Naive thymus-derived CD4-positive, alpha-beta T cell (primary cell): ENCODE measurements at regions not wholly inside any gene's neighbourhood (a gene's known extent, or its start where the extent isn't known, plus 50 kb on each side); places are given as distances from the start of the nearest gene placed in this dataset.

Experiments
- ATAC-seq: fragments of 150-1000 bp; cut with Tn5 transposase; 2 replicates; pipeline ENCODE4 v1.10.0; 2021; ENCODE audit warnings: mild to moderate bottlenecking, moderate library complexity
- CTCF ChIA-PET: fragments of 350-600 bp; sonication (Branson Sonifier 250); formaldehyde crosslinking; loops from one replicate; lab custom pipeline; 2021; ENCODE audit warnings: antibody characterized with exemption; lab: Charles Lee
- POLR2A ChIA-PET: fragments of 350-600 bp; sonication (Branson Sonifier 250); formaldehyde crosslinking; loops from one replicate; lab custom pipeline; 2021; ENCODE audit warnings: antibody characterized with exemption, inconsistent platforms; lab: Charles Lee
- DNase-seq, 9 donors: peaks; one replicate each; pipeline versions ENCODE4 v3.0.0 to v3.0.0-alpha.2; 2020 to 2022; ENCODE audit warnings: mixed read lengths in 1 of 9
- H3K27ac ChIP-seq: one replicate; pipeline ENCODE4 v1.7.0; 2013; ENCODE audit warnings: mild to moderate bottlenecking, low read depth, low read length, moderate library complexity
- H3K27me3 ChIP-seq, 2 donors: one replicate each; pipeline ENCODE4 v1.7.0; 2013; ENCODE audit warnings: low read length in 2 of 2, mild to moderate bottlenecking in 2 of 2, moderate library complexity in 2 of 2; ENCODE audit not compliant: control insufficient read depth in 2 of 2, insufficient read depth in 2 of 2
- H3K36me3 ChIP-seq, 3 experiments: 1 replicate in 2 of 3; 2 replicates in 1 of 3; pipeline ENCODE4 v1.7.0; 2013; ENCODE audit warnings: low read length in 3 of 3, mild to moderate bottlenecking in 3 of 3, moderate library complexity in 1 of 3; ENCODE audit not compliant: insufficient read depth in 3 of 3, control insufficient read depth in 2 of 3
- H3K4me1 ChIP-seq, 2 donors: one replicate each; pipeline ENCODE4 v1.7.0; 2013; ENCODE audit warnings: low read length in 2 of 2, mild to moderate bottlenecking in 2 of 2, moderate library complexity in 1 of 2; ENCODE audit not compliant: control insufficient read depth in 2 of 2, insufficient read depth in 2 of 2
- H3K4me3 ChIP-seq: 2 replicates; pipeline ENCODE4 v1.7.0; 2013; ENCODE audit warnings: mild to moderate bottlenecking, low read length
- H3K9me3 ChIP-seq, 3 experiments: 1 replicate in 2 of 3; 2 replicates in 1 of 3; pipeline ENCODE4 v1.7.0; 2013; ENCODE audit warnings: low read length in 3 of 3; ENCODE audit not compliant: control insufficient read depth in 2 of 3
- H3K27ac Mint-ChIP-seq, 9 donors: one replicate each; pipeline ENCODE4 v1.8.0; 2020 to 2022; ENCODE audit warnings: mixed read lengths in 9 of 9, mild to moderate bottlenecking in 8 of 9, moderate library complexity in 5 of 9, inconsistent platforms in 2 of 9
- H3K27me3 Mint-ChIP-seq, 5 donors: one replicate each; pipeline ENCODE4 v1.8.0; 2021 to 2022; ENCODE audit warnings: mixed read lengths in 5 of 5, mild to moderate bottlenecking in 1 of 5
- H3K36me3 Mint-ChIP-seq, 5 donors: one replicate each; pipeline ENCODE4 v1.8.0; 2020 to 2022; ENCODE audit warnings: mixed read lengths in 5 of 5, mild to moderate bottlenecking in 3 of 5, inconsistent platforms in 1 of 5
- H3K4me1 Mint-ChIP-seq, 7 donors: one replicate each; pipeline ENCODE4 v1.8.0; 2020 to 2022; ENCODE audit warnings: mixed read lengths in 7 of 7, mild to moderate bottlenecking in 3 of 7, inconsistent platforms in 1 of 7
- H3K4me3 Mint-ChIP-seq, 10 donors: one replicate each; pipeline ENCODE4 v1.8.0; 2020 to 2022; ENCODE audit warnings: mild to moderate bottlenecking in 10 of 10, mixed read lengths in 10 of 10, moderate library complexity in 6 of 10, inconsistent platforms in 2 of 10
- H3K9me3 Mint-ChIP-seq, 11 donors: one replicate each; pipeline ENCODE4 v1.8.0; 2020 to 2022; ENCODE audit warnings: mixed read lengths in 11 of 11, mild to moderate bottlenecking in 4 of 11, inconsistent platforms in 1 of 11, moderate library complexity in 1 of 11
- intact Hi-C, 2 donors: fragments of 100-400 bp; cut with micrococcal nuclease; formaldehyde crosslinking; loops; one replicate each; pipeline ENCODE4 v1.15.1; 2023

DNA sequence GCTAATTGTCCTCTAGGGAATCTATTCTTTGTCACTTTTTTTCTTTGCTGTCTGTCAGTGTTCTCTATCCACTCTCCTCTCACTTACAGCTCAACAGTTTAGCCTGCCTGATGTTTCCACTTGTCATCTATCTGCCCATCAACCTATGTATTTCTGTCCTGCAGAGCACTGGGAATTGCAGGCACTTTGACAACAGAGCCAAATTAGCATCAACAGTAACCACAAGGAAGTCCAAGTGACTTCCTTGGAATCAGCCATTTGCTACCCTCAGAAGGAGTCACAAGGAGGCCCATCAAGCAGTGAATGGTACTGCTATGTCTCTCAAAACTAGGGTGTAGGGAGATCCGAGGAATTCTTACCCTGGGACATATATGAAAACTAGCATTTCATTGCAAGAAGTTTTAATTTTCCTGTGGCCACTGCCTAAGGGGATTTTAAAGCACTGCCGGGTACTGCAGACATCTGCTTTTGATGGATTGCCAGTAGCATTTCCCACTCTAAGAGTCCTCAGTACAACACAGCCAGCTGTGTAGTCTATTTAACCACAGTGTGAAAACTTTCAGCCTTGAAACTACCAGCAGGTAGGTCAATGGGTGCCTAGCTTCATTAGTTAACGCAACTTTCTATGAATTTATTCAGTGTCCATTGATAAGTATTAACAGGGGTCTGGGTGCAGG lies 898.8 kb downstream of the NTRK3 start:
- Mint-ChIP-seq H3K4me3 (no peak overlapping the region), H3K9me3 (peaks cover 0 to 4% (median 0%) of the 10 kb centered on the region in 11 donors), H3K36me3 (no peaks in the 10 kb centered on the region), H3K4me1 (no peaks in the 10 kb centered on the region), H3K27ac (no peak overlapping the region), H3K27me3 (peaks cover 0 to 7% (median 5%) of the 10 kb centered on the region in 5 donors)
- Histone ChIP-seq H3K9me3 (no peaks in the 10 kb centered on the region), H3K4me3 (no peak overlapping the region), H3K27me3 (no peaks in the 10 kb centered on the region), H3K27ac (no peak overlapping the region), H3K36me3 (no peaks in the 10 kb centered on the region), H3K4me1 (no peaks in the 10 kb centered on the region)
- POLR2A ChIA-PET = no interaction called here
- DNase-seq (no peak), ATAC-seq (no peak)
- intact Hi-C loops = no loop called here
- CTCF ChIA-PET = no interaction called here

DNA sequence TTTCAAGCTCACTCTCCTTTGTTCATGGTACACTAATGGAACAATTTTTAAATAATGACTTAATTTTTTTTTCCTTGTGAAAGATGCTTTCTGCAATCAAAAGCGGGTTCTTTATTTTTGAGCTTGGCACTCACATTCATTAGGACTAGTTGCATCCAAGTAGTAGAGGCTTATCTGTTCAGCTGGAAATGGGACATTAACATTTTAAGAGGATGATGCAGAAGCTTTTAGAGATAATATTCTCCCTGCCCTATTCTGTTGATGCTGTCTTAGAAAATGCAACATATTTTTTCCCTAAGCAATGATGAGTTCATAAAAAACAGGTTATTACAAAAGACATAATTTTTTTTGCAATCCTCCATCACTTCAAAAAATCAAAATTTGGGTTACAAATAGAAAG lies 900.6 kb downstream of the NTRK3 start:
- H3K9me3 Mint-ChIP-seq = peaks cover 0 to 5% (median 0%) of the 10 kb centered on the region in 11 donors
- intact Hi-C loops = no loop called here
- POLR2A ChIA-PET = no interaction called here
- CTCF ChIA-PET = no interaction called here
- Histone ChIP-seq H3K36me3 (no peaks in the 10 kb centered on the region), H3K4me1 (no peaks in the 10 kb centered on the region), H3K9me3 (no peaks in the 10 kb centered on the region), H3K4me3 (no peak overlapping the region), H3K27me3 (no peaks in the 10 kb centered on the region), H3K27ac (no peak overlapping the region)
- H3K4me1 Mint-ChIP-seq = no peaks in the 10 kb centered on the region
- ATAC-seq = no peak
- H3K4me3 Mint-ChIP-seq = no peak overlapping the region
- H3K36me3 Mint-ChIP-seq = no peaks in the 10 kb centered on the region
- DNase-seq = no peak
- H3K27ac Mint-ChIP-seq = no peak overlapping the region
- peaks cover 0 to 15% (median 5%) of the 10 kb centered on the region in 5 donors for H3K27me3 Mint-ChIP-seq

DNA sequence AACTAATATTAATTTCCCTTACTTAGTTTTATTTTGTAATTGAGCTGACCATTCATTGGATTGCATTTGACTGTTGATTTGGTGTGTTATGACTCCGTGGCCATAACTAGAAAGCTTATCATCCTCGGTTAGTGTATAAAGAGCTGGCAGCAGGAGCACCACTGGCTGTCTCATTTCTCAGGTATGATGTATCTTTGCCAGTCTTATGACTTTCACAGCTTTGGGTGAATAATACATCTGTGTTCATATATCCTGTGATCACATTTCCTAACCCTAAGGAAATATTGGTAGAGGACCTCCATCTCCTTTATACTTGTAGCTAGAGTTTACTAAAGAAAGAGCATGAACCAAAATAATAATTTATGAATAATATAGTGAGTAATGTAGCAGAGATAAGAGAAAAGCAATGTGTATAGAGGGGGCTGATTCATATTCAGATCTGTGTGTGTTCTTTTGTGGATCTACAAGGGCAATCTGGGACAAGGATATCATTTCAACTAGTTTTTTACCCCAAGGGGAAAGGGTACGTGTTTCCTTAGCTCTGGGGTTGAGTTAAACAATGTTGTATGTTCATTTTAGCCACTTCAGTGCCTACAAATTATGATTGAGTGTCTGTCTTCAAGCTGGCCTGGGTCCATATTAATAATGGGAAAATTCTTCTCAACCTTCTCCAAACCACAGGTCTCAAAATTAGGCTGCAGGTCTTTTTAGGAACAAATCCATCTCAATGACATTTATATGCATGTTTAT lies 901.7 kb downstream of the NTRK3 start:
- ChIA-PET POLR2A (no interaction called here), CTCF (no interaction called here)
- Histone ChIP-seq H3K9me3 (no peaks in the 10 kb centered on the region), H3K4me3 (no peak overlapping the region), H3K27ac (no peak overlapping the region), H3K36me3 (no peaks in the 10 kb centered on the region), H3K27me3 (no peaks in the 10 kb centered on the region), H3K4me1 (no peaks in the 10 kb centered on the region)
- no peak for DNase-seq
- Mint-ChIP-seq H3K4me1 (no peaks in the 10 kb centered on the region), H3K4me3 (no peak overlapping the region), H3K36me3 (no peaks in the 10 kb centered on the region), H3K27ac (no peak overlapping the region), H3K27me3 (peaks cover 0 to 15% (median 5%) of the 10 kb centered on the region in 5 donors), H3K9me3 (peaks cover 0 to 5% (median 0%) of the 10 kb centered on the region in 11 donors)
- no peak for ATAC-seq
- intact Hi-C loops = no loop called here

DNA sequence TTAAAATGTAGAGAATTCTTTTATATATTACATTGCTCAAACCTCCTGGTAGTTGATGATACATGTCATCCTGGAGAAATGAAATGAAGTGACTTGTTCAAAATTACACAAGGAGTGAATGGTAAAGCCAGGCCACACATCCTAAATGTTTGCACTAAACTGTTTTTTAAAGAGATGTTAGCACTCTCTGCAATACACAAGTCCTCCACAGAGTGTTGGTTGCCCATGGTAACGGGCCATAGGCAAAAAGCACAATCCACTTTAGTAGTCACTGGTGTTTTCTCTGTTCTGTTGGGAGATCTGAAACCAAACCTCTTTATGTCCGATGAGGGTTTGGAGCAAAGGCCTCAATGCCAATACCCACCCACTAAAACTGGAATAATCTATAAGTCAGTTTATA lies 907.4 kb downstream of the NTRK3 start:
- Histone ChIP-seq H3K36me3 (no peaks in the 10 kb centered on the region), H3K4me1 (no peaks in the 10 kb centered on the region), H3K4me3 (no peak overlapping the region), H3K9me3 (no peaks in the 10 kb centered on the region), H3K27ac (no peak overlapping the region), H3K27me3 (no peaks in the 10 kb centered on the region)
- no peak overlapping the region for H3K27ac Mint-ChIP-seq
- ChIA-PET POLR2A (no interaction called here), CTCF (no interaction called here)
- H3K36me3 Mint-ChIP-seq = no peaks in the 10 kb centered on the region
- H3K4me1 Mint-ChIP-seq = no peaks in the 10 kb centered on the region
- DNase-seq = no peak
- intact Hi-C loops = no loop called here
- H3K9me3 Mint-ChIP-seq = peaks cover 0 to 9% (median 0%) of the 10 kb centered on the region in 11 donors
- peaks cover 0 to 24% (median 6%) of the 10 kb centered on the region in 5 donors for H3K27me3 Mint-ChIP-seq
- H3K4me3 Mint-ChIP-seq = no peak overlapping the region
- ATAC-seq = no peak

DNA sequence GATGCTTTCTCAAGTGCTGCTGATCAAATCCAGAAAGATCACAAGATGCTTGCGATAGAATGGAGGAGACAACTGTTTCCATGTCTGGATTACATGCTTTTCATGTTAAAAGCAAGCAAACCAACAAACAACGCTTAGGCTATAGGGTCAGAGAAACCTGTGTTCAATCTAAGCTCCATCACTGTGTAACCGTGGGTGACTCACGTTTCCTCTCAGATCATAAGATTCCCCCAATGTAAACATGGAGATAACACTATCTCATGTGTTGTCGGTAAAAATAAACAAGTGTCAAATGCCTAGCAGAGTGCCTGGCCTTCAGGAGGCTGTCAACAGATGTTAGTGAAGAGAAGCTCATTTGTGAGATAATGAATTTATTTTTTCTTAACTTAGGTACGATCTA lies 907.8 kb downstream of the NTRK3 start:
- no peaks in the 10 kb centered on the region for H3K36me3 ChIP-seq
- intact Hi-C loops = no loop called here
- Mint-ChIP-seq H3K9me3 (peaks cover 0 to 9% (median 0%) of the 10 kb centered on the region in 11 donors), H3K27ac (no peak overlapping the region), H3K36me3 (no peaks in the 10 kb centered on the region), H3K4me3 (no peak overlapping the region), H3K27me3 (peaks cover 0 to 24% (median 6%) of the 10 kb centered on the region in 5 donors), H3K4me1 (no peaks in the 10 kb centered on the region)
- no peaks in the 10 kb centered on the region for H3K9me3 ChIP-seq
- H3K27me3 ChIP-seq = no peaks in the 10 kb centered on the region
- ChIA-PET CTCF (no interaction called here), POLR2A (no interaction called here)
- H3K4me1 ChIP-seq = no peaks in the 10 kb centered on the region
- no peak for DNase-seq
- ATAC-seq = no peak
- H3K27ac ChIP-seq = no peak overlapping the region
- H3K4me3 ChIP-seq = no peak overlapping the region

DNA sequence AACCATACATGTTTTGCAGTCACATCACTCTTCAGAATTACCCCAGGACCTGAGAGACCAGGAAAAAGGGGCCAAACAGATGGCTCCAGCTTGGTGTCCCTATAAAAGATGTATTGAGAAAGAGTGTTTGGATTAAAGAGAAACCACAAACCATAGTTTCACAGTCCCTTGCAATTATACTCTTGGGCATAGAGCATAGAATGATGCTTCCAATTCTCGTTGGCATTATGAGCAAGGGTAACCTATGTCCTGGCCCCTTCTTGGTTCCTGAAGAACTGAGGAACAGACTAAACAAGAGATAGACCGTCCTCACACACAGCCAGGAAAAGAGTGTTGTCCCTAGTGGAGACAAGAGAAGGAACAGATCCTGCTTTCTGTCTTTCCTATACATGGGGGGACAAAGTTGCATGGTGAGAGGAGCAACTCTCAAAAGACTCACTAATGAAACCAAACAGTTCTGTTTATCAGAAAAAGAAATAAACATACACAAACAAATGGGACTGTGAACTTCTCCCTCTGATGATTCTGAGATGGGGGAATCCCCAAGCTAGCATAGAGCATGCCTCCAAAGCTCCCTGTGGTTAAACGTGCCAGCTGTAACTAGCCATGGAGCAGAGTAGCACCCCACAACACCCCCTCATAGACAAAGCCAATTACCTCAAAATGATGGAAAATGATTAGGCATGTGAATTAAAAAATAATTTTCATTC lies 908.6 kb downstream of the NTRK3 start:
- no peaks in the 10 kb centered on the region for H3K36me3 ChIP-seq
- H3K4me3 Mint-ChIP-seq = no peak overlapping the region
- ChIA-PET CTCF (no interaction called here), POLR2A (no interaction called here)
- peaks cover 0 to 28% (median 9%) of the 10 kb centered on the region in 5 donors for H3K27me3 Mint-ChIP-seq
- H3K9me3 ChIP-seq = no peaks in the 10 kb centered on the region
- no peak overlapping the region for H3K27ac Mint-ChIP-seq
- H3K27me3 ChIP-seq = no peaks in the 10 kb centered on the region
- no peak overlapping the region for H3K4me3 ChIP-seq
- no peak for DNase-seq
- no peaks in the 10 kb centered on the region for H3K4me1 Mint-ChIP-seq
- intact Hi-C loops = no loop called here
- no peaks in the 10 kb centered on the region for H3K4me1 ChIP-seq
- no peaks in the 10 kb centered on the region for H3K36me3 Mint-ChIP-seq
- no peak overlapping the region for H3K27ac ChIP-seq
- peaks cover 0 to 9% (median 0%) of the 10 kb centered on the region in 11 donors for H3K9me3 Mint-ChIP-seq
- no peak for ATAC-seq
